Endothelial cell of umbilical vein (primary cell): ENCODE measurements at regions not wholly inside any gene's neighbourhood (a gene's known extent, or its start where the extent isn't known, plus 50 kb on each side); places are given as distances from the start of the nearest gene placed in this dataset.

Experiments used
- MYC ChIP-seq: IDR thresholded peaks from one replicate; pipeline ENCODE4 v1.6.1; 2011; ENCODE audit warnings: mild to moderate bottlenecking, low read depth, low read length
- POLR2A ChIP-seq: IDR thresholded peaks from 2 replicates; pipeline ENCODE4 v1.6.1; 2012; ENCODE audit warnings: low read depth, mild to moderate bottlenecking, control low read depth, low read length

DNA sequence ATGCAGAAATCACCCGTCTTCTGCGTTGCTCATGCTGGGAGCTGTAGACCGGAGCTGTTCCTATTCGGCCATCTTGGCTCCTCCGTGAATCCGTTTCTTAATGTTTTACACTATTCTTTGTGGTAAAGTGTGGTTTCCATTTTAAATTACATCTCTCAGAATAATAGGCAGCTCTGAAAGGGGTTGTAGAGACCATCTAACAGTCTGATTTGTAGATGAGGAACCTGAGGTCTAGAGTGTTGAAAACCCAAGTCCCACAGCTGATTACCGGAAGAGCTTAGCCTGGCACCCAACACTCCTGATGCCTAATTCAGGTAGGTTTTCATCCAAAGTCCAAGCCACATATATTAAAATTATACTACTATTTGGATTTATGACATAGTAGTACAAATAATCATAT, 144.0 kb downstream of the LEPR start:
- TF ChIP-seq POLR2A (no peak), MYC (no peak)
